NCI-H128 (cell line): ENCODE measurements at regions not wholly inside any gene's neighbourhood (a gene's known extent, or its start where the extent isn't known, plus 50 kb on each side); places are given as distances from the start of the nearest gene placed in this dataset.

Experiments
- DNase-seq: peaks from one replicate; lab custom pipeline; 2025; ENCODE audit not compliant: unreplicated experiment; lab: John Stamatoyannopoulos, UW

GRCh38 chr6:147065786-147066185 is 138.4 kb upstream of the STXBP5 start:
- DNase-seq, result no peak

GRCh38 chr6:147067184-147067583 is 137.0 kb upstream of the STXBP5 start:
- DNase-seq, result no peak

GRCh38 chr6:147071776-147072175 is 132.4 kb upstream of the STXBP5 start:
- DNase-seq, result no peak

GRCh38 chr6:147075381-147075780 is 128.8 kb upstream of the STXBP5 start:
- DNase-seq, result no peak

- DNase-seq, result no peak
These were observed 127.0 kb upstream of the STXBP5 start for GRCh38 chr6:147077251-147077650.

- no peak for DNase-seq
These were observed 126.1 kb upstream of the STXBP5 start for GRCh38 chr6:147078106-147078505.

- no peak for DNase-seq
These were observed 125.6 kb upstream of the STXBP5 start for GRCh38 chr6:147078602-147079001.

- no peak for DNase-seq
These were observed 124.0 kb upstream of the STXBP5 start for GRCh38 chr6:147080225-147080624.

GRCh38 chr6:147081076-147081609 is 123.1 kb upstream of the STXBP5 start:
- no peak for DNase-seq

GRCh38 chr6:147087641-147088040 is 116.6 kb upstream of the STXBP5 start:
- DNase-seq, result no peak

GRCh38 chr6:147088861-147089260 is 115.4 kb upstream of the STXBP5 start:
- DNase-seq, result no peak

GRCh38 chr6:147095316-147095715 is 108.9 kb upstream of the STXBP5 start:
- no peak for DNase-seq

GRCh38 chr6:147099974-147100373 is 104.2 kb upstream of the STXBP5 start:
- DNase-seq, result no peak

GRCh38 chr6:147103007-147103406 is 101.2 kb upstream of the STXBP5 start:
- no peak for DNase-seq

GRCh38 chr6:147103694-147104093 is 100.5 kb upstream of the STXBP5 start:
- DNase-seq, result no peak

GRCh38 chr6:147105786-147106185 is 98.4 kb upstream of the STXBP5 start:
- DNase-seq, result no peak

- DNase-seq, result no peak
These were observed 97.3 kb upstream of the STXBP5 start for GRCh38 chr6:147106759-147107401.

GRCh38 chr6:147108259-147108910 is 95.8 kb upstream of the STXBP5 start:
- no peak for DNase-seq

- DNase-seq, result no peak
These were observed 94.5 kb upstream of the STXBP5 start for GRCh38 chr6:147109707-147110106.

GRCh38 chr6:147116056-147116455 is 88.2 kb upstream of the STXBP5 start:
- no peak for DNase-seq

GRCh38 chr6:147117011-147117410 is 87.2 kb upstream of the STXBP5 start:
- no peak for DNase-seq

GRCh38 chr6:147117580-147117979 is 86.6 kb upstream of the STXBP5 start:
- no peak for DNase-seq

GRCh38 chr6:147119310-147119709 is 84.9 kb upstream of the STXBP5 start:
- DNase-seq, result no peak
